HEK293 (cell line): ENCODE measurements at regions not wholly inside any gene's neighbourhood (a gene's known extent, or its start where the extent isn't known, plus 50 kb on each side); places are given as distances from the start of the nearest gene placed in this dataset.

Source experiments
- CTCF ChIA-PET: fragments of 350-600 bp; formaldehyde crosslinking; extraction: SDS; loops from one replicate; lab custom pipeline; 2021; ENCODE audit warnings: antibody characterized with exemption; lab: Yijun Ruan, JAX
- POLR2A ChIA-PET: fragments of 300-600 bp; formaldehyde crosslinking; extraction: SDS; loops from one replicate; lab custom pipeline; 2020; ENCODE audit warnings: antibody characterized with exemption, inconsistent platforms; lab: Yijun Ruan, JAX
- H3K27ac ChIP-seq: fragments of 200-500 bp; sonication (Bioruptor generic); 2 replicates; pipeline ENCODE4 v1.5.1; 2014; ENCODE audit warnings: low read depth, low read length, control low read depth, inconsistent platforms; ENCODE audit errors: extremely low read depth
- H3K36me3 ChIP-seq, 2 experiments: fragments of 200-500 bp in 1 of 2; sonication (Bioruptor generic) in 1 of 2; 1 replicate in 1 of 2; 2 replicates in 1 of 2; pipeline ENCODE4 v1.5.1; 2014 to 2017; ENCODE audit warnings: inconsistent platforms in 2 of 2, low read length in 2 of 2; ENCODE audit not compliant: control insufficient read depth in 2 of 2, insufficient read depth in 1 of 2
- H3K4me1 ChIP-seq: fragments of 200-500 bp; sonication (Bioruptor generic); 2 replicates; pipeline ENCODE4 v1.5.1; 2014; ENCODE audit warnings: mild to moderate bottlenecking, low read length, inconsistent platforms; ENCODE audit not compliant: control insufficient read depth, insufficient read depth
- H3K4me3 ChIP-seq: 2 replicates; pipeline ENCODE4 v1.5.1; 2011; ENCODE audit warnings: low read depth, mild to moderate bottlenecking, control low read depth, low read length, moderate library complexity
- H3K9me3 ChIP-seq: fragments of 200-500 bp; sonication (Bioruptor generic); 2 replicates; pipeline ENCODE4 v1.5.1; 2014; ENCODE audit warnings: low read depth, low read length, inconsistent platforms; ENCODE audit not compliant: control insufficient read depth, insufficient read depth
- HOXD13 ChIP-seq: sonication (generic); formaldehyde crosslinking; IDR thresholded peaks from 2 replicates; pipeline ENCODE4 v1.8.0; 2022; ENCODE audit warnings: missing genetic modification reagents, borderline replicate concordance
- KLF7 ChIP-seq: fragments of 450-650 bp; formaldehyde crosslinking; IDR thresholded peaks from 2 replicates; pipeline ENCODE4 v1.5.1; 2016; ENCODE audit warnings: missing biosample characterization, missing genetic modification characterization, borderline replicate concordance
- KLF9 ChIP-seq: fragments of 450-650 bp; formaldehyde crosslinking; IDR thresholded peaks from 2 replicates; pipeline ENCODE4 v1.5.1; 2016; ENCODE audit warnings: missing biosample characterization, missing genetic modification characterization, low read depth
- SCRT2 ChIP-seq: fragments of 450-650 bp; formaldehyde crosslinking; IDR thresholded peaks from 2 replicates; pipeline ENCODE4 v1.5.1; 2016; ENCODE audit warnings: missing biosample characterization, missing genetic modification characterization
- ZBTB20 ChIP-seq: fragments of 450-650 bp; formaldehyde crosslinking; IDR thresholded peaks from 2 replicates; pipeline ENCODE4 v1.5.1; 2016; ENCODE audit warnings: missing biosample characterization, missing genetic modification characterization
- ZEB2 ChIP-seq: fragments of 450-650 bp; formaldehyde crosslinking; IDR thresholded peaks from 2 replicates; pipeline ENCODE4 v1.5.1; 2016; ENCODE audit warnings: missing biosample characterization, missing genetic modification characterization
- ZFP3 ChIP-seq: fragments of 450-650 bp; formaldehyde crosslinking; IDR thresholded peaks from 2 replicates; pipeline ENCODE4 v1.5.1; 2016; ENCODE audit warnings: low read depth, missing biosample characterization, missing genetic modification characterization
- ZFP37 ChIP-seq: fragments of 450-650 bp; formaldehyde crosslinking; IDR thresholded peaks from 2 replicates; pipeline ENCODE4 v1.5.1; 2016; ENCODE audit warnings: missing biosample characterization, missing genetic modification characterization
- ZNF114 ChIP-seq: fragments of 450-650 bp; formaldehyde crosslinking; IDR thresholded peaks from 2 replicates; pipeline ENCODE4 v1.5.0; 2017; ENCODE audit warnings: missing biosample characterization, missing genetic modification characterization
- ZNF175 ChIP-seq: fragments of 450-650 bp; formaldehyde crosslinking; IDR thresholded peaks from 2 replicates; pipeline ENCODE4 v1.5.1; 2016; ENCODE audit warnings: missing biosample characterization, missing genetic modification characterization
- ZNF214 ChIP-seq: fragments of 450-650 bp; formaldehyde crosslinking; IDR thresholded peaks from 2 replicates; pipeline ENCODE4 v1.5.1; 2017; ENCODE audit warnings: missing biosample characterization, mild to moderate bottlenecking, missing genetic modification characterization, borderline replicate concordance
- ZNF394 ChIP-seq: fragments of 450-650 bp; formaldehyde crosslinking; IDR thresholded peaks from 2 replicates; pipeline ENCODE4 v1.5.1; 2016; ENCODE audit warnings: missing biosample characterization, missing genetic modification characterization, mild to moderate bottlenecking, moderate library complexity, borderline replicate concordance
- ZNF701 ChIP-seq: fragments of 450-650 bp; formaldehyde crosslinking; IDR thresholded peaks from 2 replicates; pipeline ENCODE4 v1.5.1; 2016; ENCODE audit warnings: missing biosample characterization, missing genetic modification characterization
- ZNF707 ChIP-seq: fragments of 450-650 bp; formaldehyde crosslinking; IDR thresholded peaks from 2 replicates; pipeline ENCODE4 v1.5.1; 2016; ENCODE audit warnings: missing biosample characterization, missing genetic modification characterization
- TF ChIP-seq, protein P1 (sequence below): fragments of 450-650 bp; formaldehyde crosslinking; IDR thresholded peaks from 2 replicates; pipeline ENCODE4 v1.5.1; 2016; ENCODE audit warnings: missing biosample characterization, missing genetic modification characterization
- TF ChIP-seq, protein P2 (sequence below): fragments of 450-650 bp; formaldehyde crosslinking; IDR thresholded peaks from 2 replicates; pipeline ENCODE4 v1.5.1; 2016; ENCODE audit warnings: missing biosample characterization, missing genetic modification characterization
- TF ChIP-seq, protein P3 (sequence below): fragments of 450-650 bp; formaldehyde crosslinking; IDR thresholded peaks from 2 replicates; pipeline ENCODE4 v1.5.1; 2017; ENCODE audit warnings: missing biosample characterization, missing genetic modification characterization
- TF ChIP-seq, protein P4 (sequence below): fragments of 450-650 bp; formaldehyde crosslinking; IDR thresholded peaks from 2 replicates; pipeline ENCODE4 v1.5.1; 2016; ENCODE audit warnings: missing biosample characterization, missing genetic modification characterization
- TF ChIP-seq, protein P5 (sequence below): fragments of 450-650 bp; formaldehyde crosslinking; IDR thresholded peaks from 2 replicates; pipeline ENCODE4 v1.5.1; 2016; ENCODE audit warnings: missing biosample characterization, missing genetic modification characterization
- TF ChIP-seq, protein P6 (sequence below): fragments of 450-650 bp; formaldehyde crosslinking; conservative IDR thresholded peaks from 2 replicates; pipeline ENCODE4 v1.5.1; 2016; ENCODE audit warnings: low read depth, missing biosample characterization, missing genetic modification characterization
- TF ChIP-seq, protein P7 (sequence below): fragments of 450-650 bp; formaldehyde crosslinking; optimal IDR thresholded peaks from 2 replicates; pipeline ENCODE3; 2016; ENCODE audit warnings: missing biosample characterization, mild to moderate bottlenecking, missing genetic modification characterization

DNA sequence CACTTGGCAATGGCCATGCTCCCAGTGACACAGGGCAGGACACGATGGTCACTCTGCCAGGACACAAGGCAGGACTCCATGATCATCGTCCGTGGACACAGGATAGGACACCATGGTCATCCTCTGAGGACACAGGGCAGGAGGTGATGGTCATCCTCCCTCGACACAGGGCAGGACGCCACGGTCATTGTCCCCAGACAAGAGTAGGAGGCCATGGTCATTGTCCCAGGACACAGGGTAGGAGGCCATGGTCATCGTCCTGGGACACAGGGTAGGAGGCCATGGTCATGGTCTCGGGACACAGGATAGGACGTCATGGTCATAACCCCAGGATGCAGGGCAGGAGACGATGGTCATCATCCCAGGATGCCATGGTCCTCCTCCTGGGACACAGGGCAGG, 289.2 kb downstream of the TCERG1L start (continued):
- TF ChIP-seq, protein P1, sequence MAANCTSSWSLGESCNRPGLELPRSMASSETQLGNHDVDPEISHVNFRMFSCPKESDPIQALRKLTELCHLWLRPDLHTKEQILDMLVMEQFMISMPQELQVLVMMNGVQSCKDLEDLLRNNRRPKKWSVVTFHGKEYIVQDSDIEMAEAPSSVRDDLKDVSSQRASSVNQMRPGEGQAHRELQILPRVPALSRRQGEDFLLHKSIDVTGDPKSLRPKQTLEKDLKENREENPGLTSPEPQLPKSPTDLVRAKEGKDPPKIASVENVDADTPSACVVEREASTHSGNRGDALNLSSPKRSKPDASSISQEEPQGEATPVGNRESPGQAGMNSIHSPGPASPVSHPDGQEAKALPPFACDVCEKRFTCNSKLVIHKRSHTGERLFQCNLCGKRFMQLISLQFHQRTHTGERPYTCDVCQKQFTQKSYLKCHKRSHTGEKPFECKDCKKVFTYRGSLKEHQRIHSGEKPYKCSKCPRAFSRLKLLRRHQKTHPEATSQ (tag by site-specific recombination): no peak
- no peak for TF ChIP-seq SCRT2 (tag by site-specific recombination)
- TF ChIP-seq ZNF394 (tag by site-specific recombination): no peak

DNA sequence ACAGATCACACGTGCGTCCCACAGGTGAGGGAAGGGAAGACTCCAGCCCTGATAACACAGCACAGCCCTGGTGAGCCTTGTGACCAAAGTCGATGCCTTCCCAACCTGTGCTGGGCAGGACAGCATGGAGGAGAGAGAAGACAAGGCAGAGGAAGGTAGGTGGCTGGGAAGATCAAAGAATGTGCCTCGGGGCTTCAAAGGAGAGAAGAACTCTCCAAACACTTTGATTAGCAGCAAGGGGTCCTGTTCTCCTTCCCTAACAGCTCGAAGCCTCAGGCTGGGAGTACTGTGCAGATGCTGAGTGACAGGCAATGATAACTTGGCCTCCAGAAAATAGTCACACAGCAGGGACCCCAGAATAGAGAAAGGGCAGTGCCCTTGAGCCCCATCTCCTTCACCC, 288.5 kb downstream of the TCERG1L start:
- H3K4me3 ChIP-seq: no peak overlapping the region
- H3K36me3 ChIP-seq: no peaks in the 10 kb centered on the region
- CTCF ChIA-PET: no interaction called here
- H3K9me3 ChIP-seq: no peaks in the 10 kb centered on the region
- POLR2A ChIA-PET: no interaction called here
- no peaks in the 10 kb centered on the region for H3K4me1 ChIP-seq
- H3K27ac ChIP-seq: no peak overlapping the region
- no peak for TF ChIP-seq ZNF175 (tag by site-specific recombination)
- TF ChIP-seq, protein P2, sequence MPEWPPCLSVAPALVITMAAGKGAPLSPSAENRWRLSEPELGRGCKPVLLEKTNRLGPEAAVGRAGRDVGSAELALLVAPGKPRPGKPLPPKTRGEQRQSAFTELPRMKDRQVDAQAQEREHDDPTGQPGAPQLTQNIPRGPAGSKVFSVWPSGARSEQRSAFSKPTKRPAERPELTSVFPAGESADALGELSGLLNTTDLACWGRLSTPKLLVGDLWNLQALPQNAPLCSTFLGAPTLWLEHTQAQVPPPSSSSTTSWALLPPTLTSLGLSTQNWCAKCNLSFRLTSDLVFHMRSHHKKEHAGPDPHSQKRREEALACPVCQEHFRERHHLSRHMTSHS: no peak
- no peak for TF ChIP-seq ZNF214 (tag by site-specific recombination)

DNA sequence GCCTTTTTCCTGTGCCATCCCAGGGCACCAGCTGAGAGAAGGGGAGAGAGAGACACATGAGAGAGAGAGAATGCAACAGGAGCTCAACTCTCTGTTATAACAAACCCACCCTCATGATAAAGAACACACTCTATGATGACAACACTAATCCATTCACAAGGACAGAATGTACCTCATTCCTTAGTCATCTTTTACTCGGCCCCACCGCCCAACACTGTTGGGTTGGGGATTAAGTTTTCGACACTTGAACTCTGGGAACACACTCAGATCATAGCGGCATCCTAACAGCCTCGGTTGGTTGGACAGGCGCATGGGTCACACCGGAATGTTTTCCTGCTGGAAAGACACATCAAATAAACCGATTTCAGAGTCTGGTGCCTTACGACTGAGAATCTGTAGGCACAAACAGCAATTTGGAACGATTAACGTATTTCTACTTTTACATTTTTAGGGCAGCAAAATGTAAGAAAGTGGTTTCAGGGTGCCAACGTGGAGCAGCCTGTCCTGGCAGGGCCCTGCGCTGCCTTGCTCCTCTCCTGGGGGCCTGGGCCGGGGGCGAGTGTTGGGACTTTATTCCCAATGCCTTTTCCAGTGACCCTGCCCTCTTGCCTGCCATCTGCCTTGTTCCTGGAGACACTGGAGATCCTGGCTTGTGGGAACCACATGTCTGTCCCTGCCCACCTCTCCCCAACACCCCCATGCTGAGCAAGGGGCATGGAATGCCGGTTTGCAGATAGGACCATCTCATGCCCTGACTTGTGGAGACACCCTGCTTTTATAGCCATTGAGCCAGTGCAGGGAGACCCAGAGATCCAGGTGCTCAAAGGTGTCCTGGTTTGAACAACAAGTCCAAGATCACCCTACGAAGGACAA, 287.0 kb downstream of the TCERG1L start:
- ChIA-PET POLR2A (no interaction called here), CTCF (no interaction called here)
- TF ChIP-seq ZBTB20 (tag by site-specific recombination) (no peak), ZNF707 (tag by site-specific recombination) (no peak), ZNF114 (no peak), ZNF701 (no peak), ZFP3 (tag by site-specific recombination) (no peak), KLF9 (tag by site-specific recombination) (no peak), HOXD13 (CRISPR knock-in tag) (no peak), ZEB2 (tag by site-specific recombination) (no peak), ZFP37 (tag by site-specific recombination) (no peak), KLF7 (tag by site-specific recombination) (no peak)
- TF ChIP-seq, protein P3, sequence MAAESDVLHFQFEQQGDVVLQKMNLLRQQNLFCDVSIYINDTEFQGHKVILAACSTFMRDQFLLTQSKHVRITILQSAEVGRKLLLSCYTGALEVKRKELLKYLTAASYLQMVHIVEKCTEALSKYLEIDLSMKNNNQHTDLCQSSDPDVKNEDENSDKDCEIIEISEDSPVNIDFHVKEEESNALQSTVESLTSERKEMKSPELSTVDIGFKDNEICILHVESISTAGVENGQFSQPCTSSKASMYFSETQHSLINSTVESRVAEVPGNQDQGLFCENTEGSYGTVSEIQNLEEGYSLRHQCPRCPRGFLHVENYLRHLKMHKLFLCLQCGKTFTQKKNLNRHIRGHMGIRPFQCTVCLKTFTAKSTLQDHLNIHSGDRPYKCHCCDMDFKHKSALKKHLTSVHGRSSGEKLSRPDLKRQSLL: no peak
- TF ChIP-seq, protein P4, sequence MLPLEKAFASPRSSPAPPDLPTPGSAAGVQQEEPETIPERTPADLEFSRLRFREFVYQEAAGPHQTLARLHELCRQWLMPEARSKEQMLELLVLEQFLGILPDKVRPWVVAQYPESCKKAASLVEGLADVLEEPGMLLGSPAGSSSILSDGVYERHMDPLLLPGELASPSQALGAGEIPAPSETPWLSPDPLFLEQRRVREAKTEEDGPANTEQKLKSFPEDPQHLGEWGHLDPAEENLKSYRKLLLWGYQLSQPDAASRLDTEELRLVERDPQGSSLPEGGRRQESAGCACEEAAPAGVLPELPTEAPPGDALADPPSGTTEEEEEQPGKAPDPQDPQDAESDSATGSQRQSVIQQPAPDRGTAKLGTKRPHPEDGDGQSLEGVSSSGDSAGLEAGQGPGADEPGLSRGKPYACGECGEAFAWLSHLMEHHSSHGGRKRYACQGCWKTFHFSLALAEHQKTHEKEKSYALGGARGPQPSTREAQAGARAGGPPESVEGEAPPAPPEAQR (tag by site-specific recombination): no peak
- TF ChIP-seq, protein P5, sequence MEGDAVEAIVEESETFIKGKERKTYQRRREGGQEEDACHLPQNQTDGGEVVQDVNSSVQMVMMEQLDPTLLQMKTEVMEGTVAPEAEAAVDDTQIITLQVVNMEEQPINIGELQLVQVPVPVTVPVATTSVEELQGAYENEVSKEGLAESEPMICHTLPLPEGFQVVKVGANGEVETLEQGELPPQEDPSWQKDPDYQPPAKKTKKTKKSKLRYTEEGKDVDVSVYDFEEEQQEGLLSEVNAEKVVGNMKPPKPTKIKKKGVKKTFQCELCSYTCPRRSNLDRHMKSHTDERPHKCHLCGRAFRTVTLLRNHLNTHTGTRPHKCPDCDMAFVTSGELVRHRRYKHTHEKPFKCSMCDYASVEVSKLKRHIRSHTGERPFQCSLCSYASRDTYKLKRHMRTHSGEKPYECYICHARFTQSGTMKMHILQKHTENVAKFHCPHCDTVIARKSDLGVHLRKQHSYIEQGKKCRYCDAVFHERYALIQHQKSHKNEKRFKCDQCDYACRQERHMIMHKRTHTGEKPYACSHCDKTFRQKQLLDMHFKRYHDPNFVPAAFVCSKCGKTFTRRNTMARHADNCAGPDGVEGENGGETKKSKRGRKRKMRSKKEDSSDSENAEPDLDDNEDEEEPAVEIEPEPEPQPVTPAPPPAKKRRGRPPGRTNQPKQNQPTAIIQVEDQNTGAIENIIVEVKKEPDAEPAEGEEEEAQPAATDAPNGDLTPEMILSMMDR (tag by site-specific recombination): no peak
- TF ChIP-seq, protein P6, sequence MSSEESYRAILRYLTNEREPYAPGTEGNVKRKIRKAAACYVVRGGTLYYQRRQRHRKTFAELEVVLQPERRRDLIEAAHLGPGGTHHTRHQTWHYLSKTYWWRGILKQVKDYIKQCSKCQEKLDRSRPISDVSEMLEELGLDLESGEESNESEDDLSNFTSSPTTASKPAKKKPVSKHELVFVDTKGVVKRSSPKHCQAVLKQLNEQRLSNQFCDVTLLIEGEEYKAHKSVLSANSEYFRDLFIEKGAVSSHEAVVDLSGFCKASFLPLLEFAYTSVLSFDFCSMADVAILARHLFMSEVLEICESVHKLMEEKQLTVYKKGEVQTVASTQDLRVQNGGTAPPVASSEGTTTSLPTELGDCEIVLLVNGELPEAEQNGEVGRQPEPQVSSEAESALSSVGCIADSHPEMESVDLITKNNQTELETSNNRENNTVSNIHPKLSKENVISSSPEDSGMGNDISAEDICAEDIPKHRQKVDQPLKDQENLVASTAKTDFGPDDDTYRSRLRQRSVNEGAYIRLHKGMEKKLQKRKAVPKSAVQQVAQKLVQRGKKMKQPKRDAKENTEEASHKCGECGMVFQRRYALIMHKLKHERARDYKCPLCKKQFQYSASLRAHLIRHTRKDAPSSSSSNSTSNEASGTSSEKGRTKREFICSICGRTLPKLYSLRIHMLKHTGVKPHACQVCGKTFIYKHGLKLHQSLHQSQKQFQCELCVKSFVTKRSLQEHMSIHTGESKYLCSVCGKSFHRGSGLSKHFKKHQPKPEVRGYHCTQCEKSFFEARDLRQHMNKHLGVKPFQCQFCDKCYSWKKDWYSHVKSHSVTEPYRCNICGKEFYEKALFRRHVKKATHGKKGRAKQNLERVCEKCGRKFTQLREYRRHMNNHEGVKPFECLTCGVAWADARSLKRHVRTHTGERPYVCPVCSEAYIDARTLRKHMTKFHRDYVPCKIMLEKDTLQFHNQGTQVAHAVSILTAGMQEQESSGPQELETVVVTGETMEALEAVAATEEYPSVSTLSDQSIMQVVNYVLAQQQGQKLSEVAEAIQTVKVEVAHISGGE: no peak
- TF ChIP-seq, protein P7, sequence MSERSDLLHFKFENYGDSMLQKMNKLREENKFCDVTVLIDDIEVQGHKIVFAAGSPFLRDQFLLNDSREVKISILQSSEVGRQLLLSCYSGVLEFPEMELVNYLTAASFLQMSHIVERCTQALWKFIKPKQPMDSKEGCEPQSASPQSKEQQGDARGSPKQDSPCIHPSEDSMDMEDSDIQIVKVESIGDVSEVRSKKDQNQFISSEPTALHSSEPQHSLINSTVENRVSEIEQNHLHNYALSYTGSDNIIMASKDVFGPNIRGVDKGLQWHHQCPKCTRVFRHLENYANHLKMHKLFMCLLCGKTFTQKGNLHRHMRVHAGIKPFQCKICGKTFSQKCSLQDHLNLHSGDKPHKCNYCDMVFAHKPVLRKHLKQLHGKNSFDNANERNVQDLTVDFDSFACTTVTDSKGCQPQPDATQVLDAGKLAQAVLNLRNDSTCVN (tag by site-specific recombination): no peak

More for the DNA sequence above, 287.0 kb downstream of the TCERG1L start:
- Histone ChIP-seq H3K9me3 (no peaks in the 10 kb centered on the region), H3K4me3 (no peak overlapping the region), H3K4me1 (no peaks in the 10 kb centered on the region), H3K27ac (no peak overlapping the region), H3K36me3 (no peaks in the 10 kb centered on the region)
